ENCODE measurements at regions not wholly inside any gene's neighbourhood (a gene's known extent, or its start where the extent isn't known, plus 50 kb on each side); places are given as distances from the start of the nearest gene placed in this dataset.

GRCh38 chr2:12835733-12836132 lies 119.0 kb downstream of the TRIB2 start:
- TF ChIP-seq EZH2 (optimal IDR thresholded peaks at IDR 0.05; ENCODE audit: low read depth, low read length) (no peak), EZH2phosphoT487 (IDR thresholded peaks at IDR 0.05; ENCODE audit: low read length) (no peak)
- H3K4me2 ChIP-seq (ENCODE audit: low read depth, low read length) = no peak overlapping the region
- no peaks in the 10 kb centered on the region for H4K20me1 ChIP-seq (ENCODE audit: insufficient read depth, low read length)
- H3K4me3 ChIP-seq (ENCODE audit: low read length) = no peak overlapping the region
- no peaks in the 10 kb centered on the region for H3K79me2 ChIP-seq (ENCODE audit: low read length)
- H3K27ac ChIP-seq (ENCODE audit: low read length) = no peak overlapping the region
- no peak overlapping the region for H3K9ac ChIP-seq (ENCODE audit: low read length)
- H3K9me3 ChIP-seq (replicated peaks; ENCODE audit: insufficient read depth, low read length) = no peaks in the 10 kb centered on the region
- DNase-seq = no peak
- no peaks in the 10 kb centered on the region for H3K36me3 ChIP-seq (replicated peaks; ENCODE audit: insufficient read depth, low read length)
- no peaks in the 10 kb centered on the region for H3K27me3 ChIP-seq (replicated peaks; ENCODE audit: insufficient read depth, low read length)
- H3K4me1 ChIP-seq (ENCODE audit: low read length) = no peaks in the 10 kb centered on the region
- H3K9me2 ChIP-seq (replicated peaks; ENCODE audit: insufficient read depth, low read length) = no peaks in the 10 kb centered on the region
- no peak overlapping the region for H2AFZ ChIP-seq (ENCODE audit: low read length)
- H3F3A ChIP-seq (ENCODE audit: insufficient read depth, low read length) = no peaks in the 10 kb centered on the region

- Histone ChIP-seq H3K79me2 (ENCODE audit: low read length) (no peaks in the 10 kb centered on the region), H3K4me3 (ENCODE audit: low read length) (no peak overlapping the region), H4K20me1 (ENCODE audit: insufficient read depth, low read length) (no peaks in the 10 kb centered on the region), H3K9me3 (replicated peaks; ENCODE audit: insufficient read depth, low read length) (no peaks in the 10 kb centered on the region), H3K4me1 (ENCODE audit: low read length) (no peaks in the 10 kb centered on the region), H3K27me3 (replicated peaks; ENCODE audit: insufficient read depth, low read length) (no peaks in the 10 kb centered on the region), H3K36me3 (replicated peaks; ENCODE audit: insufficient read depth, low read length) (no peaks in the 10 kb centered on the region), H3K27ac (ENCODE audit: low read length) (no peak overlapping the region), H3K9ac (ENCODE audit: low read length) (no peak overlapping the region), H2AFZ (ENCODE audit: low read length) (no peak overlapping the region), H3F3A (ENCODE audit: insufficient read depth, low read length) (no peaks in the 10 kb centered on the region), H3K9me2 (replicated peaks; ENCODE audit: insufficient read depth, low read length) (no peaks in the 10 kb centered on the region), H3K4me2 (ENCODE audit: low read depth, low read length) (no peak overlapping the region)
- TF ChIP-seq CTCF (IDR thresholded peaks at IDR 0.05; ENCODE audit: low read length) = no peak
- TF ChIP-seq EZH2phosphoT487 (IDR thresholded peaks at IDR 0.05; ENCODE audit: low read length) = no peak
- TF ChIP-seq EZH2 (optimal IDR thresholded peaks at IDR 0.05; ENCODE audit: low read depth, low read length) = no peak
- DNase-seq = no peak
Measured at GRCh38 chr2:12839339-12839738, 122.6 kb downstream of the TRIB2 start.

- no peaks in the 10 kb centered on the region for H3K36me3 ChIP-seq (replicated peaks; ENCODE audit: insufficient read depth, low read length)
Measured at GRCh38 chr2:12841021-12841420, 124.3 kb downstream of the TRIB2 start.

More at GRCh38 chr2:12841021-12841420, 124.3 kb downstream of the TRIB2 start:
- Histone ChIP-seq H2AFZ (ENCODE audit: low read length) (no peak overlapping the region), H3K4me2 (ENCODE audit: low read depth, low read length) (no peak overlapping the region), H3K27ac (ENCODE audit: low read length) (no peak overlapping the region), H4K20me1 (ENCODE audit: insufficient read depth, low read length) (no peaks in the 10 kb centered on the region), H3K79me2 (ENCODE audit: low read length) (no peaks in the 10 kb centered on the region), H3K9ac (ENCODE audit: low read length) (no peak overlapping the region), H3F3A (ENCODE audit: insufficient read depth, low read length) (no peaks in the 10 kb centered on the region), H3K4me3 (ENCODE audit: low read length) (no peak overlapping the region), H3K4me1 (ENCODE audit: low read length) (no peaks in the 10 kb centered on the region), H3K27me3 (replicated peaks; ENCODE audit: insufficient read depth, low read length) (no peaks in the 10 kb centered on the region), H3K9me2 (replicated peaks; ENCODE audit: insufficient read depth, low read length) (no peaks in the 10 kb centered on the region), H3K9me3 (replicated peaks; ENCODE audit: insufficient read depth, low read length) (no peaks in the 10 kb centered on the region)
- no peak for DNase-seq
- TF ChIP-seq CTCF (IDR thresholded peaks at IDR 0.05; ENCODE audit: low read length) (no peak), EZH2 (optimal IDR thresholded peaks at IDR 0.05; ENCODE audit: low read depth, low read length) (no peak), EZH2phosphoT487 (IDR thresholded peaks at IDR 0.05; ENCODE audit: low read length) (no peak)
